Tibial nerve (tissue), 4 donors: ENCODE measurements at regions not wholly inside any gene's neighbourhood (a gene's known extent, or its start where the extent isn't known, plus 50 kb on each side); places are given as distances from the start of the nearest gene placed in this dataset.

ENCODE experiments used
- CTCF ChIP-seq, 5 experiments: fragments of 200-600 bp in 3 of 5; fragments of 450-650 bp in 2 of 5; sonication (generic) in 3 of 5; IDR thresholded peaks; one replicate each; pipeline ENCODE4 v1.5.1; 2016 to 2019; ENCODE audit warnings: antibody characterized with exemption in 5 of 5, mild to moderate bottlenecking in 3 of 5, moderate library complexity in 2 of 5
- EP300 ChIP-seq, 2 donors: sonication (generic); formaldehyde crosslinking; IDR thresholded peaks; one replicate each; pipeline ENCODE4 v1.6.1; 2017; ENCODE audit warnings: antibody characterized with exemption in 2 of 2, mild to moderate bottlenecking in 1 of 2
- POLR2A ChIP-seq, 2 donors: fragments of 450-650 bp; IDR thresholded peaks; one replicate each; pipeline ENCODE4 v1.6.1; 2017; ENCODE audit warnings: antibody characterized with exemption in 2 of 2, mild to moderate bottlenecking in 2 of 2, moderate library complexity in 2 of 2

GRCh38 chr1:96313216-96313615 lies 408.4 kb upstream of the PTBP2 start:
- TF ChIP-seq CTCF (IDR thresholded peaks at IDR 0.05) (no peak), POLR2A (IDR thresholded peaks at IDR 0.05) (no peak), EP300 (IDR thresholded peaks at IDR 0.05) (no peak)
